ENCODE measurements at regions not wholly inside any gene's neighbourhood (a gene's known extent, or its start where the extent isn't known, plus 50 kb on each side); places are given as distances from the start of the nearest gene placed in this dataset.

- Histone ChIP-seq H3K9me3 (ENCODE audit: insufficient read depth in 2 of 2, low read depth in 1 of 2, low read length in 1 of 2) (no peaks in the 10 kb centered on the region), H2BK15ac (ENCODE audit: low read length) (no peak overlapping the region; the same call in 1 of the 2 replicates), H2BK120ac (replicated peaks; ENCODE audit: low read depth, low read length) (no peak overlapping the region), H3K4me3 (ENCODE audit: extremely low read depth in 1 of 4, insufficient read depth in 2 of 4, low read depth in 3 of 4, low read length in 4 of 4) (no peak overlapping the region), H4K20me1 (replicated peaks in 1 of 2; ENCODE audit: control insufficient read depth in 1 of 2, insufficient read depth in 2 of 2, low read length in 2 of 2) (no peaks in the 10 kb centered on the region), H3K56ac (replicated peaks; ENCODE audit: insufficient read length, low read depth, low read length) (no peak overlapping the region), H4K91ac (replicated peaks; ENCODE audit: insufficient read length, low read length) (peak overlapping the region; percentile 20), H3K14ac (ENCODE audit: insufficient read length) (no peak overlapping the region), H4K5ac (ENCODE audit: insufficient read length, low read depth, low read length) (no peak overlapping the region), H3K9ac (replicated peaks in 1 of 4; ENCODE audit: extremely low read depth in 1 of 4, low read depth in 3 of 4, low read length in 3 of 4) (no peak overlapping the region), H3K27me3 (replicated peaks in 1 of 4; ENCODE audit: control insufficient read depth in 3 of 4, extremely low read depth in 1 of 4, insufficient read depth in 3 of 4, low read length in 3 of 4) (no peaks in the 10 kb centered on the region), H2AK5ac (ENCODE audit: low read depth, low read length) (0 out of 2 replicates have a peak overlapping the region, but pooled peaks have one; percentile 56), H3K79me2 (ENCODE audit: control insufficient read depth in 1 of 2, insufficient read depth in 2 of 2, low read length in 2 of 2) (no peaks in the 10 kb centered on the region), H2BK5ac (ENCODE audit: low read depth, low read length) (0 out of 2 replicates have a peak overlapping the region, but pooled peaks have one; percentile 27), H2AFZ (ENCODE audit: low read length) (no peak overlapping the region; the same call in 1 of the 2 replicates), H3K23ac (ENCODE audit: insufficient read length) (no peak overlapping the region), H3K27ac (ENCODE audit: low read depth, low read length) (no peak overlapping the region), H2BK20ac (ENCODE audit: low read length) (no peak overlapping the region; the same call in 1 of the 2 replicates), H4K8ac (ENCODE audit: extremely low read depth, insufficient read depth, low read length) (no peak overlapping the region), H3K4ac (replicated peaks; ENCODE audit: insufficient read length, low read depth, low read length) (no peak overlapping the region), H2BK12ac (ENCODE audit: low read depth, low read length) (0 out of 2 replicates have a peak overlapping the region, but pooled peaks have one; percentile 83), H3K4me1 (replicated peaks in 1 of 4; ENCODE audit: control insufficient read depth in 3 of 4, insufficient read depth in 4 of 4, low read length in 3 of 4) (peaks cover 0 to 3% (median 0%) of the 10 kb centered on the region in 4 experiments; a peak in 3 of 7 replicates), H3K4me2 (ENCODE audit: insufficient read depth in 1 of 2, low read depth in 2 of 2, low read length in 2 of 2) (no peak overlapping the region), H3K36me3 (ENCODE audit: control insufficient read depth in 2 of 4, insufficient read depth in 4 of 4, low read length in 3 of 4) (no peaks in the 10 kb centered on the region), H3K79me1 (ENCODE audit: low read depth, low read length) (no peaks in the 10 kb centered on the region), H3K18ac (ENCODE audit: extremely low read depth, low read length) (0 out of 2 replicates have a peak overlapping the region, but pooled peaks have one; percentile 16), H3K23me2 (ENCODE audit: low read depth, low read length) (no peaks in the 10 kb centered on the region)
- DNase-seq (ENCODE audit: low read depth in 1 of 2, low spot score in 2 of 2) (peak in 1 of 2 experiments; percentile 68), FAIRE-seq (no peak)
- 86% methylated on average over 9 of the region's 9 CpGs; no CpG with 5 or more reads in 1 of the 2 experiments for WGBS, 2 experiments (ENCODE audit: extremely low coverage in 1 of 2, insufficient coverage in 1 of 2, insufficient read length in 1 of 2, insufficient replicate concordance in 2 of 2, low coverage in 1 of 2, low lambda C conversion rate in 2 of 2, missing lambda C conversion rate in 1 of 2)
- ChIA-PET POLR2A (ENCODE audit: partially characterized antibody) (no interaction called here), CTCF (ENCODE audit: partially characterized antibody) (interaction anchor here (0.5 to 1.2 kb wide), 3 partner anchors 20 to 148 kb away, joined by 3 to 4 read pairs (median 3); no protein-coding TSS in a partner anchor)
- TF ChIP-seq ZNF274 (IDR thresholded peaks at IDR 0.05; ENCODE audit: borderline replicate concordance, extremely low read depth, low read length) (no peak), SIN3A (conservative IDR thresholded peaks at IDR 0.05 in 1 of 2, IDR thresholded peaks at IDR 0.05 in 1 of 2; ENCODE audit: low read depth in 1 of 2, low read length in 2 of 2) (no peak), RAD21 (IDR thresholded peaks at IDR 0.05 in 1 of 2, conservative IDR thresholded peaks at IDR 0.05 in 1 of 2; ENCODE audit: low read depth in 2 of 2, low read length in 2 of 2) (peak; percentile 20 to 38; a peak in 2 of 4 replicates)
- TF ChIP-seq, protein P1, sequence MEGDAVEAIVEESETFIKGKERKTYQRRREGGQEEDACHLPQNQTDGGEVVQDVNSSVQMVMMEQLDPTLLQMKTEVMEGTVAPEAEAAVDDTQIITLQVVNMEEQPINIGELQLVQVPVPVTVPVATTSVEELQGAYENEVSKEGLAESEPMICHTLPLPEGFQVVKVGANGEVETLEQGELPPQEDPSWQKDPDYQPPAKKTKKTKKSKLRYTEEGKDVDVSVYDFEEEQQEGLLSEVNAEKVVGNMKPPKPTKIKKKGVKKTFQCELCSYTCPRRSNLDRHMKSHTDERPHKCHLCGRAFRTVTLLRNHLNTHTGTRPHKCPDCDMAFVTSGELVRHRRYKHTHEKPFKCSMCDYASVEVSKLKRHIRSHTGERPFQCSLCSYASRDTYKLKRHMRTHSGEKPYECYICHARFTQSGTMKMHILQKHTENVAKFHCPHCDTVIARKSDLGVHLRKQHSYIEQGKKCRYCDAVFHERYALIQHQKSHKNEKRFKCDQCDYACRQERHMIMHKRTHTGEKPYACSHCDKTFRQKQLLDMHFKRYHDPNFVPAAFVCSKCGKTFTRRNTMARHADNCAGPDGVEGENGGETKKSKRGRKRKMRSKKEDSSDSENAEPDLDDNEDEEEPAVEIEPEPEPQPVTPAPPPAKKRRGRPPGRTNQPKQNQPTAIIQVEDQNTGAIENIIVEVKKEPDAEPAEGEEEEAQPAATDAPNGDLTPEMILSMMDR (IDR thresholded peaks at IDR 0.05; ENCODE audit: control extremely low read depth in 1 of 3, insufficient read depth in 1 of 3, low read depth in 1 of 3, low read length in 3 of 3) = peak; percentile 12 to 51 (median 46); a peak in 2 of 4 replicates
Measured at GRCh38 chr20:60715172-60715571, 536.9 kb upstream of the CDH4 start.

Data from H1 (cell line).